ENCODE measurements at regions not wholly inside any gene's neighbourhood (a gene's known extent, or its start where the extent isn't known, plus 50 kb on each side); places are given as distances from the start of the nearest gene placed in this dataset.

DNA sequence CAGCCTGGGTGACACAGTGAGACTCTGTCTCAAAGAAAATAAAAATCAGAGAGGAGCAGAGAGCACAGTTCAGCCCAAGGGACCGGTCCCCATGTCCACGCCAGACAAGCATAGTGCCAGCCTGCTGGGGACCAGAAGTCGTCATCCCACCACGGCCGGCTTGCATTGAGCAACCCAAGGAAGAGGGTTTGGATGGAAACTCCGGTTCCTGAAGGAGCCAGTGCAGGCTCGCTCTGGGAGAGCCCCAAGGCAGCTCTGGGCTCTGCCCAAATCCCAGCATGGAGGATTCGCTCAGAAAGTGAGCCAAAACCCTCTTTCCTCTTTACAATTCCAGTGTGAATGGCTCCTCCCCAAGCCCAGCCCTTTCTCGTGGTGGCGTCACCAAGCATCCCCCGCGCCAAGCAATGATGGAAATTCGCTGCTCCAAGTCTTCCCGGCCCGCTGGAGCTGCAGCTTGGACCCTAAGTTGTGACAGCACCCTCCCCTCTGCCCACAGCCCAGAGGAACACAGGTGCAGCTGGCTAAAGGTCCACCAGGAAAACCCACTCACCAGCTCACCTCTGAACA lies 64.1 kb upstream of the SLC25A33 start:
- TF ChIP-seq, protein P1, sequence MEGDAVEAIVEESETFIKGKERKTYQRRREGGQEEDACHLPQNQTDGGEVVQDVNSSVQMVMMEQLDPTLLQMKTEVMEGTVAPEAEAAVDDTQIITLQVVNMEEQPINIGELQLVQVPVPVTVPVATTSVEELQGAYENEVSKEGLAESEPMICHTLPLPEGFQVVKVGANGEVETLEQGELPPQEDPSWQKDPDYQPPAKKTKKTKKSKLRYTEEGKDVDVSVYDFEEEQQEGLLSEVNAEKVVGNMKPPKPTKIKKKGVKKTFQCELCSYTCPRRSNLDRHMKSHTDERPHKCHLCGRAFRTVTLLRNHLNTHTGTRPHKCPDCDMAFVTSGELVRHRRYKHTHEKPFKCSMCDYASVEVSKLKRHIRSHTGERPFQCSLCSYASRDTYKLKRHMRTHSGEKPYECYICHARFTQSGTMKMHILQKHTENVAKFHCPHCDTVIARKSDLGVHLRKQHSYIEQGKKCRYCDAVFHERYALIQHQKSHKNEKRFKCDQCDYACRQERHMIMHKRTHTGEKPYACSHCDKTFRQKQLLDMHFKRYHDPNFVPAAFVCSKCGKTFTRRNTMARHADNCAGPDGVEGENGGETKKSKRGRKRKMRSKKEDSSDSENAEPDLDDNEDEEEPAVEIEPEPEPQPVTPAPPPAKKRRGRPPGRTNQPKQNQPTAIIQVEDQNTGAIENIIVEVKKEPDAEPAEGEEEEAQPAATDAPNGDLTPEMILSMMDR (conservative IDR thresholded peaks at IDR 0.05) = no peak
- TF ChIP-seq ZFX (IDR thresholded peaks at IDR 0.05) = no peak

All from C4-2B (cell line).